Tibial nerve (tissue), 4 donors: ENCODE measurements at regions not wholly inside any gene's neighbourhood (a gene's known extent, or its start where the extent isn't known, plus 50 kb on each side); places are given as distances from the start of the nearest gene placed in this dataset.

Source experiments
- DNase-seq, 2 donors: peaks; one replicate each; pipeline ENCODE4 v3.0.0-alpha.2; 2019; ENCODE audit warnings: low spot score in 2 of 2
- H3K27ac ChIP-seq, 4 donors: fragments of 200-600 bp; sonication (generic) in 3 of 4; one replicate each; pipeline ENCODE4 v1.5.1; 2017 to 2019; ENCODE audit warnings: mild to moderate bottlenecking in 1 of 4
- H3K27me3 ChIP-seq, 2 donors: fragments of 200-600 bp; sonication (generic) in 1 of 2; one replicate each; pipeline versions ENCODE4 v1.5.1 to v1.6.0; 2017 to 2019
- H3K36me3 ChIP-seq, 3 donors: fragments of 200-600 bp; sonication (generic); one replicate each; pipeline ENCODE4 v1.5.1; 2018 to 2019
- H3K4me1 ChIP-seq, 4 donors: fragments of 200-600 bp; sonication (generic) in 3 of 4; one replicate each; pipeline ENCODE4 v1.5.1; 2017 to 2019
- H3K4me3 ChIP-seq, 4 donors: fragments of 200-600 bp; sonication (generic) in 3 of 4; one replicate each; pipeline ENCODE4 v1.5.1; 2017 to 2019; ENCODE audit warnings: mild to moderate bottlenecking in 1 of 4, moderate library complexity in 1 of 4
- H3K9me3 ChIP-seq, 4 donors: fragments of 200-600 bp; sonication (generic) in 3 of 4; one replicate each; pipeline ENCODE4 v1.5.1; 2017 to 2019
- EP300 ChIP-seq, 2 donors: sonication (generic); formaldehyde crosslinking; IDR thresholded peaks; one replicate each; pipeline ENCODE4 v1.6.1; 2017; ENCODE audit warnings: antibody characterized with exemption in 2 of 2, mild to moderate bottlenecking in 1 of 2
- POLR2A ChIP-seq, 2 donors: fragments of 450-650 bp; IDR thresholded peaks; one replicate each; pipeline ENCODE4 v1.6.1; 2017; ENCODE audit warnings: antibody characterized with exemption in 2 of 2, mild to moderate bottlenecking in 2 of 2, moderate library complexity in 2 of 2
- WGBS, 2 donors: methylation state at CpG; one replicate each; pipeline ENCODE4 v1.1.5; 2018; 5-methylcytosine and 5-hydroxymethylcytosine counted together
- TF ChIP-seq, protein P1 (sequence below), 5 experiments: fragments of 200-600 bp in 3 of 5; fragments of 450-650 bp in 2 of 5; sonication (generic) in 3 of 5; IDR thresholded peaks; one replicate each; pipeline ENCODE4 v1.5.1; 2016 to 2019; ENCODE audit warnings: antibody characterized with exemption in 5 of 5, mild to moderate bottlenecking in 3 of 5, moderate library complexity in 2 of 5

DNA sequence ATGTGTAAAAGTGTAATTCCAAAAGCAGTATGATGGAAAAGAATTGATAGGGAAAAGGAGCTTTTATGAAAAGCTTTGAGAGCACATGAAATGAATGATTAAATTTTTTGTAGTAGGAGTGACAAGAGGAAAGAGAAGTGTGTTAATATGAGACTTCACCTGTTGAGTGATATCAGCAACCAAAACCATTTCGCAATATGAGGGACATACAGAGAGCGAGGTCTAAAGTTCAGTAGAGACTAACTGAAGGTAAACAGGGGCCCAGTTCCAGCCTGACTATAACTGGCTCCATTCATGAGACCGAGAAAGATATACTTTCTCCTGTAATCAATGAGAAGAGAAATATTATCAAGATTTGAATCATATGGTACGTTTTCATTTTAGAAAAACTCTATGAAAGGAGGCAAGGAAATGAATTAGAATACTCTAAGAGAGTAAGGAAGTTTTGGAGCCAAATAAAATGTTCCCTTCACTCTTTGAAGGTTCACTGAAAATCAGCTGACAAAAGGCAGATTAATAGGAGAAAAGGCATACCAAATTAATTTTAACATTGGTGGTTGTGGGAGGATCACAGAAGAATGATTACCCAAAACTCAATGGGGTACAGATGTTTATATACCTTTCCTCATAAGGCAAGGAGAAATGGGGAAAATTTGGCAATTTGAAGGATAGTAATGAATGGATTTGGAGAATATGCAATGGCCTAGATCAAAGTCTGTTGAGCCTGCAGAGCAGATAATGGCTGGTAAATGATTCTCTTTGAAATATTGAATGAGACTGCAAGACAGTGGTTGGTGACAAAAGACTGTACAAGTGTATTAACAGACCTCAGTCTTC, 932.2 kb downstream of the TDRD15 start:
- no peaks in the 10 kb centered on the region for H3K27me3 ChIP-seq
- H3K9me3 ChIP-seq, result no peaks in the 10 kb centered on the region
- no peaks in the 10 kb centered on the region for H3K4me1 ChIP-seq
- WGBS, 2 donors, result 82 to 85% methylated on average over 4 of the region's 4 CpGs
- DNase-seq, result no peak
- TF ChIP-seq, protein P1, sequence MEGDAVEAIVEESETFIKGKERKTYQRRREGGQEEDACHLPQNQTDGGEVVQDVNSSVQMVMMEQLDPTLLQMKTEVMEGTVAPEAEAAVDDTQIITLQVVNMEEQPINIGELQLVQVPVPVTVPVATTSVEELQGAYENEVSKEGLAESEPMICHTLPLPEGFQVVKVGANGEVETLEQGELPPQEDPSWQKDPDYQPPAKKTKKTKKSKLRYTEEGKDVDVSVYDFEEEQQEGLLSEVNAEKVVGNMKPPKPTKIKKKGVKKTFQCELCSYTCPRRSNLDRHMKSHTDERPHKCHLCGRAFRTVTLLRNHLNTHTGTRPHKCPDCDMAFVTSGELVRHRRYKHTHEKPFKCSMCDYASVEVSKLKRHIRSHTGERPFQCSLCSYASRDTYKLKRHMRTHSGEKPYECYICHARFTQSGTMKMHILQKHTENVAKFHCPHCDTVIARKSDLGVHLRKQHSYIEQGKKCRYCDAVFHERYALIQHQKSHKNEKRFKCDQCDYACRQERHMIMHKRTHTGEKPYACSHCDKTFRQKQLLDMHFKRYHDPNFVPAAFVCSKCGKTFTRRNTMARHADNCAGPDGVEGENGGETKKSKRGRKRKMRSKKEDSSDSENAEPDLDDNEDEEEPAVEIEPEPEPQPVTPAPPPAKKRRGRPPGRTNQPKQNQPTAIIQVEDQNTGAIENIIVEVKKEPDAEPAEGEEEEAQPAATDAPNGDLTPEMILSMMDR (IDR thresholded peaks at IDR 0.05), result no peak
- TF ChIP-seq EP300 (IDR thresholded peaks at IDR 0.05), result no peak
- no peak for TF ChIP-seq POLR2A (IDR thresholded peaks at IDR 0.05)
- no peaks in the 10 kb centered on the region for H3K36me3 ChIP-seq
- H3K4me3 ChIP-seq, result no peak overlapping the region
- H3K27ac ChIP-seq, result no peak overlapping the region

DNA sequence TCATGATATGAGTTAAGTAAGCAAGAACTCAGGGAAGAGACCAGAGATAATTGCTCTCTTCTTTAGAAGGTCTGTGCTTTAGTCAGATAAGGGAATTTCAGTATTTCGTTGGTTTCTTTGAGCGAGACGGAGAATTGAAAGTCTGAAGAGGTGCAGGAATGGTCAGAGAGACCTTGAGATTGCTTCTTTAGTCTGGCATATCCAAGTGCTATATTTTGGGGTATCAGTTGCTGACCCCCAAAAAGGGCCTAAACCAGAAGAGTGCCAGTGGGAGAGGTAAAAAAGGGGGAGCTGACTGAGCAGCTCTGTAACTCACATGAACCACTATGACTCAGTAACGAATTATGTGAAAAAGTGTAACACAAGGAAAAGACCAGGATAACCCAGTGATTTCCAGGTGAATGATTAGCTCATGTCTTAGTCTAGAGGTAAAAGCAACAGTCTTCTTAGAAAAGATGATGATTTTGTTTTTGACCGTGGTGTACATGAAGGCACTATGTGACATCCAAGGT, 932.9 kb downstream of the TDRD15 start:
- no peaks in the 10 kb centered on the region for H3K9me3 ChIP-seq
- 94 to 96% methylated on average over 5 of the region's 5 CpGs for WGBS, 2 donors
- H3K27ac ChIP-seq, result no peak overlapping the region
- H3K4me1 ChIP-seq, result no peaks in the 10 kb centered on the region
- H3K27me3 ChIP-seq, result no peaks in the 10 kb centered on the region
- TF ChIP-seq POLR2A (IDR thresholded peaks at IDR 0.05), result no peak
- no peak for TF ChIP-seq EP300 (IDR thresholded peaks at IDR 0.05)
- TF ChIP-seq, protein P1 (IDR thresholded peaks at IDR 0.05), result no peak
- no peaks in the 10 kb centered on the region for H3K36me3 ChIP-seq
- DNase-seq, result no peak
- H3K4me3 ChIP-seq, result no peak overlapping the region

DNA sequence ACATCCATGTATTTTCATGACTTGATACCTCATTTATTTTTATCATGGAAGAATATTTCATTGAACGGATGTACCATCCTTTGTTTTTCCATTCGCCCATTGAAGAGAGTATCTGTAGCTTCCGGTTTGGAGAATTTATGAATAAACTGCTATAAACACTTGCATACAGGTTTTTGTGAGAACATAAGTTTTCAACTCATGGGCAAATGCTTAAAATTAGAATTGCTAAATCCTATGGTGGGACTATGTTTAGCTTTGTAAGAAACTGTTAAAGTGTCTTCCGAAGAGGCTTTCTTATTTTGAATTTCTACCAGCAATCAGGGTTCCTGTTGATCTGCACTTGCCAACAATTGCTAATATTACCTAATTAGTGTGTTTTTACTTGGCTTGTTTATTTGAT, 938.9 kb downstream of the TDRD15 start:
- Histone ChIP-seq H3K27me3 (no peaks in the 10 kb centered on the region), H3K27ac (no peak overlapping the region), H3K4me3 (no peak overlapping the region), H3K4me1 (no peaks in the 10 kb centered on the region), H3K36me3 (no peaks in the 10 kb centered on the region), H3K9me3 (no peaks in the 10 kb centered on the region)
- WGBS, 2 donors, result 92 to 93% methylated on average over 4 of the region's 4 CpGs
- no peak for DNase-seq
- TF ChIP-seq POLR2A (IDR thresholded peaks at IDR 0.05) (no peak), EP300 (IDR thresholded peaks at IDR 0.05) (no peak)
- TF ChIP-seq, protein P1 (IDR thresholded peaks at IDR 0.05), result no peak

DNA sequence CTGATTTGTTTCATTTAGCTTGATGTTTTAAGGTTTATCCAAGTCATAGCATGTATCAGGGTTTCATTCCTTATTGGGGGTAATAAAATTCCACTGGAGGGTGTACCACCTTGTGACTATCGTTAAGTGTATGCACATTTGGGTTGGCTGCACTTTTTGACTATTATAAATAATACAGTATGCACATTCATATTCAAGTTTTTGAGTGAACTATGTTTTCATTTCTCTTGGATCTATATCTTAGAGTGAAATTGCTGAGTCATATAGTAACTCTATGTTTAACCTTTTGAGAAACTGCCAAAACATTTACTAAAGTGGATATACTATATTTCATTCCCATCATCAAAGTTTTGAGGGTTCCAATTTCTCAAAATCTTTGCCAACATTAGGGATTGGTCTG, 952.7 kb downstream of the TDRD15 start:
- Histone ChIP-seq H3K27ac (no peak overlapping the region), H3K4me3 (no peak overlapping the region), H3K9me3 (peaks cover 0 to 10% (median 4%) of the 10 kb centered on the region in 4 donors), H3K36me3 (no peaks in the 10 kb centered on the region), H3K27me3 (no peaks in the 10 kb centered on the region), H3K4me1 (no peaks in the 10 kb centered on the region)
- TF ChIP-seq, protein P1 (IDR thresholded peaks at IDR 0.05), result no peak
- TF ChIP-seq POLR2A (IDR thresholded peaks at IDR 0.05) (no peak), EP300 (IDR thresholded peaks at IDR 0.05) (no peak)
- DNase-seq, result no peak
- 27 to 42% methylated on average over 1 of the region's 1 CpG for WGBS, 2 donors

DNA sequence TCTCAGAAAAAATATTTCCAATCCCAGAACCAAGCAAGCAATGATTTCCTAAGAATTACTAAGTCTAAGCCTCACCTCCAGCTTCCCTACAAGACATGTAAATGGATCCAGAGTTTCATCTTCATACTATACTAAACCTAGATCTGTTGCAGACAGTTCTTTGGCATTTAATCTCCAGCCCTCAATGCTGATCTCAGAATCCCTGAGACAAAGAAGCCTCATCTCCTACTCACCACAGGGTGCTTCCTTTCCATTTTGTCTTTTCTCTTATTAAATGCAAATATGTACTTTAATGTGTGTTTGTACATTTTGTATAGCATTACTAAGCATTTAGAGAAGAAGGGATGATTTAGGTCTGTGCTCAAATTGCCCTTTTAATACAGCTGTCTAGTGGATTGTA, 954.9 kb downstream of the TDRD15 start:
- no peaks in the 10 kb centered on the region for H3K4me1 ChIP-seq
- TF ChIP-seq POLR2A (IDR thresholded peaks at IDR 0.05) (no peak), EP300 (IDR thresholded peaks at IDR 0.05) (no peak)
- TF ChIP-seq, protein P1 (IDR thresholded peaks at IDR 0.05), result no peak

More for the DNA sequence above, 954.9 kb downstream of the TDRD15 start:
- peaks cover 0 to 1% (median under 1%) of the 10 kb centered on the region in 4 donors for H3K9me3 ChIP-seq
- no peaks in the 10 kb centered on the region for H3K27me3 ChIP-seq
- H3K4me3 ChIP-seq, result no peak overlapping the region
- no peak for DNase-seq
- no peaks in the 10 kb centered on the region for H3K36me3 ChIP-seq
- no peak overlapping the region for H3K27ac ChIP-seq
